H9 (cell line): ENCODE measurements at regions not wholly inside any gene's neighbourhood (a gene's known extent, or its start where the extent isn't known, plus 50 kb on each side); places are given as distances from the start of the nearest gene placed in this dataset.

ENCODE experiments used
- DNase-seq: peaks from one replicate; pipeline ENCODE4 v3.0.0-alpha.2; 2017
- H2AFZ ChIP-seq: one replicate; pipeline ENCODE4 v1.6.1; 2013; ENCODE audit warnings: mild to moderate bottlenecking, low read length, control low read depth, moderate library complexity
- H2AK5ac ChIP-seq: 2 replicates; pipeline ENCODE4 v1.6.1; 2013; ENCODE audit warnings: low read length, control low read depth, mixed read lengths; ENCODE audit not compliant: insufficient read length
- H2BK120ac ChIP-seq: one replicate; pipeline ENCODE4 v1.6.1; 2013; ENCODE audit warnings: low read depth, mild to moderate bottlenecking, low read length, control low read depth, inconsistent platforms; ENCODE audit not compliant: poor library complexity, severe bottlenecking
- H2BK12ac ChIP-seq: 2 replicates; pipeline ENCODE4 v1.6.1; 2013; ENCODE audit warnings: low read length, control low read depth, mixed read lengths, low read depth; ENCODE audit not compliant: insufficient read length
- H2BK15ac ChIP-seq: 2 replicates; pipeline ENCODE4 v1.6.1; 2013; ENCODE audit warnings: low read depth, low read length, control low read depth
- H2BK20ac ChIP-seq: one replicate; pipeline ENCODE4 v1.6.1; 2013; ENCODE audit warnings: low read depth, mild to moderate bottlenecking, low read length, control low read depth, inconsistent platforms; ENCODE audit not compliant: poor library complexity, severe bottlenecking
- H2BK5ac ChIP-seq: 2 replicates; pipeline ENCODE4 v1.6.1; 2013; ENCODE audit warnings: low read length, control low read depth, mixed read lengths; ENCODE audit not compliant: insufficient read length
- H3K14ac ChIP-seq: 2 replicates; pipeline ENCODE4 v1.6.1; 2013; ENCODE audit warnings: low read length, control low read depth; ENCODE audit not compliant: insufficient read depth
- H3K18ac ChIP-seq: 2 replicates; pipeline ENCODE4 v1.6.1; 2013; ENCODE audit warnings: low read depth, mild to moderate bottlenecking, mixed read lengths, low read length, control low read depth; ENCODE audit not compliant: insufficient read length
- H3K23ac ChIP-seq: 2 replicates; pipeline ENCODE4 v1.6.1; 2013; ENCODE audit warnings: low read length, control low read depth, mixed read lengths, low read depth; ENCODE audit not compliant: insufficient read length
- H3K23me2 ChIP-seq: 2 replicates; pipeline ENCODE4 v1.6.1; 2013; ENCODE audit warnings: low read depth, mild to moderate bottlenecking, mixed read lengths, low read length, control low read depth; ENCODE audit not compliant: insufficient read length, poor library complexity, severe bottlenecking
- H3K27ac ChIP-seq: 2 replicates; pipeline ENCODE4 v1.5.1; 2013; ENCODE audit warnings: low read length, control low read depth, mixed read lengths, low read depth; ENCODE audit not compliant: insufficient read length
- H3K27me3 ChIP-seq: 2 replicates; pipeline ENCODE4 v1.6.1; 2013; ENCODE audit warnings: low read length, control low read depth, inconsistent platforms; ENCODE audit not compliant: insufficient read depth
- H3K4ac ChIP-seq: 2 replicates; pipeline ENCODE4 v1.6.1; 2013; ENCODE audit warnings: low read depth, mild to moderate bottlenecking, control low read depth, inconsistent platforms, low read length, moderate library complexity
- H3K4me1 ChIP-seq: 2 replicates; pipeline ENCODE4 v1.6.1; 2013; ENCODE audit warnings: low read length, control low read depth, inconsistent platforms; ENCODE audit not compliant: insufficient read depth
- H3K4me2 ChIP-seq: 2 replicates; pipeline ENCODE4 v1.6.1; 2013; ENCODE audit warnings: low read length, control low read depth, mixed read lengths; ENCODE audit not compliant: insufficient read length, insufficient read depth
- H3K56ac ChIP-seq: 2 replicates; pipeline ENCODE4 v1.6.1; 2013; ENCODE audit warnings: low read depth, mild to moderate bottlenecking, mixed read lengths, low read length, control low read depth; ENCODE audit not compliant: insufficient read length
- H3K79me1 ChIP-seq: 2 replicates; pipeline ENCODE4 v1.6.1; 2013; ENCODE audit warnings: low read depth, mild to moderate bottlenecking, moderate library complexity, low read length, control low read depth, inconsistent platforms; ENCODE audit not compliant: insufficient read depth, poor library complexity, severe bottlenecking
- H3K79me2 ChIP-seq: 2 replicates; pipeline ENCODE4 v1.6.1; 2013; ENCODE audit warnings: low read length, control low read depth, inconsistent platforms; ENCODE audit not compliant: insufficient read depth
- H3K9ac ChIP-seq: 2 replicates; pipeline ENCODE4 v1.6.1; 2013; ENCODE audit warnings: low read length, control low read depth, mixed read lengths; ENCODE audit not compliant: insufficient read length; ENCODE audit errors: extremely low read depth
- H3K9me3 ChIP-seq: one replicate; pipeline ENCODE4 v1.6.1; 2013; ENCODE audit warnings: low read depth, low read length, inconsistent platforms; ENCODE audit not compliant: control insufficient read depth
- H3T11ph ChIP-seq: one replicate; pipeline ENCODE4 v1.6.1; 2013; ENCODE audit warnings: mild to moderate bottlenecking, low read length, control low read depth, inconsistent platforms
- H4K20me1 ChIP-seq: one replicate; pipeline ENCODE4 v1.6.1; 2013; ENCODE audit not compliant: control insufficient read depth, insufficient read length, insufficient read depth
- H4K5ac ChIP-seq: 2 replicates; pipeline ENCODE4 v1.6.1; 2013; ENCODE audit warnings: low read depth, mild to moderate bottlenecking, mixed read lengths, low read length, control low read depth; ENCODE audit not compliant: insufficient read length
- H4K8ac ChIP-seq: replicated peaks from 2 replicates; pipeline ENCODE4 v1.6.1; 2013; ENCODE audit warnings: low read length, control low read depth, mixed read lengths, low read depth; ENCODE audit not compliant: insufficient read length
- H4K91ac ChIP-seq: 2 replicates; pipeline ENCODE4 v1.6.1; 2013; ENCODE audit warnings: low read depth, mild to moderate bottlenecking, moderate library complexity, mixed read lengths, low read length, control low read depth; ENCODE audit not compliant: insufficient read length
- H3K27ac Mint-ChIP-seq, 3 experiments: 2 replicates in 2 of 3; 3 replicates in 1 of 3; pipeline ENCODE4 v1.8.0; 2020 to 2021; ENCODE audit warnings: mixed read lengths in 3 of 3, mild to moderate bottlenecking in 1 of 3, moderate library complexity in 1 of 3
- H3K27me3 Mint-ChIP-seq: 2 replicates; pipeline ENCODE4 v1.8.0; 2021; ENCODE audit warnings: low read depth, mild to moderate bottlenecking, moderate library complexity, mixed read lengths
- H3K36me3 Mint-ChIP-seq, 3 experiments: 2 replicates in 2 of 3; 3 replicates in 1 of 3; pipeline ENCODE4 v1.8.0; 2020 to 2021; ENCODE audit warnings: low read depth in 3 of 3, mixed read lengths in 3 of 3; ENCODE audit not compliant: insufficient read depth in 1 of 3
- H3K4me1 Mint-ChIP-seq, 2 experiments: 2 replicates each; pipeline ENCODE4 v1.8.0; 2020; ENCODE audit warnings: mixed read lengths in 2 of 2
- H3K4me3 Mint-ChIP-seq, 2 experiments: 2 replicates in 1 of 2; 3 replicates in 1 of 2; pipeline ENCODE4 v1.8.0; 2020 to 2021; ENCODE audit warnings: mild to moderate bottlenecking in 2 of 2, mixed read lengths in 2 of 2, moderate library complexity in 1 of 2
- H3K9me3 Mint-ChIP-seq, 2 experiments: 2 replicates in 1 of 2; 3 replicates in 1 of 2; pipeline ENCODE4 v1.8.0; 2020; ENCODE audit warnings: mild to moderate bottlenecking in 2 of 2, mixed read lengths in 2 of 2, moderate library complexity in 1 of 2
- WGBS: extraction: QIAGEN DNeasy Blood & Tissue Kit; methylation state at CpG from one replicate; pipeline ENCODE4 v1.1.7; 2013; ENCODE audit warnings: missing lambda C conversion rate, low lambda C conversion rate, mixed read lengths; ENCODE audit not compliant: insufficient read length; ENCODE audit errors: extremely low coverage; 5-methylcytosine and 5-hydroxymethylcytosine counted together
- TF ChIP-seq, protein P1 (sequence below): fragments of 200-600 bp; sonication (generic); conservative IDR thresholded peaks from 3 replicates; pipeline ENCODE4 v1.8.0; 2021; ENCODE audit warnings: antibody characterized with exemption, mild to moderate bottlenecking

DNA sequence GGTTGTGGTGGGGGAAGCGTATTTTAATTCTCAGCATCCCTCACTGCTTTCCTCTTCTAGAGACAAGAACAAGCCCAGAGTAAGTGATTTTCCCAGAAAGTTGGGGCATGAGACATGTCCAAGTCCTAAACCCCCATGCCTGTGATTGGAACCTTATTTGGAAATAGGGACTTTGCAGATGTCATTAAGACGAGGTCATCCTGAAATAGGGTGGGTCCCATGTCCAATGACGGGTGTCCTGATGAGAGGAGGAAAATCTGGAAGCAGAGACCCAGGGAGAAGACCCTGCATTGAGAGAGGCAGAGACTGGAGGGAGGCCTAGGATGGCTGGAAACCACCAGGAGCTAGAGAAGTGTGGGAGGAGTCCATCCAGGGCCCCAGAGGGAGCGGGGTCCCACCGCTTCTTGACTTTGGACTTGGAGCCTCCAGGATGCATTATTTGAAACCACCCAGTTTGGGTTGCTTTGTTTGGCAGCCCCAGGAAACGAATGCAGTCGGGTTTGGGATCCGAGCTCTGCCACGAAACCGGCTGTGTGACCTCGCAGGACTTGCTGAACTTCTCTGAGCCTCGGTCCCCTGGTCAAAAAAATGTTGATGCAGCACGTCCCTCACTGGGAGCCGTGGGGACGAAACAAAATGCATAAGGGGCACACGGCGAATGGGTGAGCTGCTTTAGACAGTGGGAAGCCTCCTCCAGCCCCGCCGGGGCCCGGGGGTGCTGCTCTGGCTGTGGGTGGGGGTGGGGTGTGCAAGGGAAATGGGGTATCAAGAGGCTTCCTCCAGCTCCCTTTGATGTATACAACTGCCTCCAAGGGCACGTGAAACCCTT, 113.9 kb downstream of the CPZ start:
- H3K23ac ChIP-seq: no peak overlapping the region
- WGBS: no CpG with 5 or more reads among the region's 21 CpGs
- H3K79me2 ChIP-seq: no peaks in the 10 kb centered on the region
- no peaks in the 10 kb centered on the region for H3K23me2 ChIP-seq
- no peak overlapping the region for H2BK5ac ChIP-seq
- no peak overlapping the region for H3T11ph ChIP-seq
- H3K27me3 ChIP-seq: no peaks in the 10 kb centered on the region
- no peak overlapping the region for H2BK15ac ChIP-seq
- no peak overlapping the region for H4K5ac ChIP-seq
- H4K20me1 ChIP-seq: no peaks in the 10 kb centered on the region
- H3K4me2 ChIP-seq: no peak overlapping the region
- H2BK20ac ChIP-seq: no peak overlapping the region
- no peak overlapping the region for H2AK5ac ChIP-seq
- TF ChIP-seq, protein P1, sequence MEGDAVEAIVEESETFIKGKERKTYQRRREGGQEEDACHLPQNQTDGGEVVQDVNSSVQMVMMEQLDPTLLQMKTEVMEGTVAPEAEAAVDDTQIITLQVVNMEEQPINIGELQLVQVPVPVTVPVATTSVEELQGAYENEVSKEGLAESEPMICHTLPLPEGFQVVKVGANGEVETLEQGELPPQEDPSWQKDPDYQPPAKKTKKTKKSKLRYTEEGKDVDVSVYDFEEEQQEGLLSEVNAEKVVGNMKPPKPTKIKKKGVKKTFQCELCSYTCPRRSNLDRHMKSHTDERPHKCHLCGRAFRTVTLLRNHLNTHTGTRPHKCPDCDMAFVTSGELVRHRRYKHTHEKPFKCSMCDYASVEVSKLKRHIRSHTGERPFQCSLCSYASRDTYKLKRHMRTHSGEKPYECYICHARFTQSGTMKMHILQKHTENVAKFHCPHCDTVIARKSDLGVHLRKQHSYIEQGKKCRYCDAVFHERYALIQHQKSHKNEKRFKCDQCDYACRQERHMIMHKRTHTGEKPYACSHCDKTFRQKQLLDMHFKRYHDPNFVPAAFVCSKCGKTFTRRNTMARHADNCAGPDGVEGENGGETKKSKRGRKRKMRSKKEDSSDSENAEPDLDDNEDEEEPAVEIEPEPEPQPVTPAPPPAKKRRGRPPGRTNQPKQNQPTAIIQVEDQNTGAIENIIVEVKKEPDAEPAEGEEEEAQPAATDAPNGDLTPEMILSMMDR: no peak
- no peaks in the 10 kb centered on the region for H3K36me3 Mint-ChIP-seq
- no peak overlapping the region for H3K4ac ChIP-seq
- no peaks in the 10 kb centered on the region for H3K79me1 ChIP-seq
- DNase-seq: peak; percentile 20
- no peak overlapping the region for H2BK120ac ChIP-seq
- H4K8ac ChIP-seq: no peak overlapping the region
- no peaks in the 10 kb centered on the region for H3K4me1 ChIP-seq
- no peak overlapping the region for H3K18ac ChIP-seq
- no peak overlapping the region for H4K91ac ChIP-seq
- H3K27ac ChIP-seq: no peak overlapping the region
- no peaks in the 10 kb centered on the region for H3K9me3 ChIP-seq
- no peak overlapping the region for H3K56ac ChIP-seq
- H3K14ac ChIP-seq: no peak overlapping the region; the same call in 1 of the 2 replicates
- H3K4me1 Mint-ChIP-seq: peaks cover 12 to 31% of the 10 kb centered on the region in 2 experiments
- peaks cover 21% of the 10 kb centered on the region for H3K27me3 Mint-ChIP-seq
- H3K27ac Mint-ChIP-seq: no peak overlapping the region
- no peak overlapping the region for H2BK12ac ChIP-seq
- no peaks in the 10 kb centered on the region for H3K9me3 Mint-ChIP-seq
- H2AFZ ChIP-seq: no peak overlapping the region
- H3K4me3 Mint-ChIP-seq: no peak overlapping the region
- H3K9ac ChIP-seq: no peak overlapping the region
